ENCODE measurements at regions not wholly inside any gene's neighbourhood (a gene's known extent, or its start where the extent isn't known, plus 50 kb on each side); places are given as distances from the start of the nearest gene placed in this dataset.

- H3K4me3 ChIP-seq (ENCODE audit: low read depth, low read length): no peak overlapping the region
- no peaks in the 10 kb centered on the region for H3K9me3 ChIP-seq (ENCODE audit: control insufficient read depth, insufficient read depth, low read depth, low read length)
- H3K4me1 ChIP-seq (ENCODE audit: control insufficient read depth, insufficient read depth, low read length): no peaks in the 10 kb centered on the region
- no peaks in the 10 kb centered on the region for H3K36me3 ChIP-seq (ENCODE audit: control insufficient read depth in 2 of 2, insufficient read depth in 1 of 2, low read length in 2 of 2)
- ChIA-PET POLR2A (no interaction called here), CTCF (no interaction called here)
- TF ChIP-seq GLIS2 (tag by site-specific recombination; IDR thresholded peaks at IDR 0.05): no peak
- no peak for TF ChIP-seq ZNF146 (tag by site-specific recombination; IDR thresholded peaks at IDR 0.05)
- TF ChIP-seq TRIM28 (IDR thresholded peaks at IDR 0.05; ENCODE audit: borderline replicate concordance, low read length): no peak
- no peak for TF ChIP-seq ZNF292 (tag by site-specific recombination; IDR thresholded peaks at IDR 0.05; ENCODE audit: borderline replicate concordance, low read depth)
- no peak overlapping the region for H3K27ac ChIP-seq (ENCODE audit: extremely low read depth, low read depth, low read length)
Observed at GRCh38 chr2:226306969-226307368, 492.7 kb downstream of the IRS1 start.

- H3K4me1 ChIP-seq (ENCODE audit: control insufficient read depth, insufficient read depth, low read length): no peaks in the 10 kb centered on the region
- CTCF ChIA-PET: no interaction called here
- POLR2A ChIA-PET: no interaction called here
- no peak overlapping the region for H3K27ac ChIP-seq (ENCODE audit: extremely low read depth, low read depth, low read length)
- no peaks in the 10 kb centered on the region for H3K36me3 ChIP-seq (ENCODE audit: control insufficient read depth in 2 of 2, insufficient read depth in 1 of 2, low read length in 2 of 2)
- no peaks in the 10 kb centered on the region for H3K9me3 ChIP-seq (ENCODE audit: control insufficient read depth, insufficient read depth, low read depth, low read length)
- no peak for TF ChIP-seq ZNF341 (tag by site-specific recombination; IDR thresholded peaks at IDR 0.05; ENCODE audit: low read depth)
- no peak for TF ChIP-seq SP7 (tag by site-specific recombination; IDR thresholded peaks at IDR 0.05)
- TF ChIP-seq KLF10 (tag by site-specific recombination; IDR thresholded peaks at IDR 0.05): no peak
- TF ChIP-seq ZNF777 (tag by site-specific recombination; IDR thresholded peaks at IDR 0.05; ENCODE audit: borderline replicate concordance): no peak
- TF ChIP-seq EGR2 (tag by site-specific recombination; IDR thresholded peaks at IDR 0.05; ENCODE audit: low read depth): no peak
- TF ChIP-seq BCL6B (tag by site-specific recombination; IDR thresholded peaks at IDR 0.05): no peak
- no peak for TF ChIP-seq ZNF239 (tag by site-specific recombination; IDR thresholded peaks at IDR 0.05)
- no peak for TF ChIP-seq ZNF785 (tag by site-specific recombination; IDR thresholded peaks at IDR 0.05)
- no peak for TF ChIP-seq ZNF48 (tag by site-specific recombination; IDR thresholded peaks at IDR 0.05)
- no peak for TF ChIP-seq SCRT1 (tag by site-specific recombination; IDR thresholded peaks at IDR 0.05; ENCODE audit: borderline replicate concordance)
- no peak for TF ChIP-seq SETDB1 (IDR thresholded peaks at IDR 0.05; ENCODE audit: insufficient read length, low read length)
- no peak for TF ChIP-seq PRDM4 (tag by site-specific recombination; IDR thresholded peaks at IDR 0.05)
- no peak for TF ChIP-seq RBAK (tag by site-specific recombination; IDR thresholded peaks at IDR 0.05)
- TF ChIP-seq ZNF664 (tag by site-specific recombination; IDR thresholded peaks at IDR 0.05): no peak
- no peak for TF ChIP-seq ZNF157 (tag by site-specific recombination; IDR thresholded peaks at IDR 0.05)
- TF ChIP-seq TSHZ1 (tag by site-specific recombination; IDR thresholded peaks at IDR 0.05; ENCODE audit: borderline replicate concordance): no peak
- no peak for TF ChIP-seq ZNF561 (tag by site-specific recombination; IDR thresholded peaks at IDR 0.05; ENCODE audit: borderline replicate concordance)
- no peak for TF ChIP-seq ZNF416 (tag by site-specific recombination; IDR thresholded peaks at IDR 0.05)
- TF ChIP-seq ZNF211 (tag by site-specific recombination; IDR thresholded peaks at IDR 0.05; ENCODE audit: low read depth): no peak
- no peak for TF ChIP-seq ZEB2 (tag by site-specific recombination; IDR thresholded peaks at IDR 0.05)
- H3K4me3 ChIP-seq (ENCODE audit: low read depth, low read length): no peak overlapping the region
Observed at GRCh38 chr2:226304308-226304707, 495.3 kb downstream of the IRS1 start.
